B cell (primary cell): ENCODE measurements at regions not wholly inside any gene's neighbourhood (a gene's known extent, or its start where the extent isn't known, plus 50 kb on each side); places are given as distances from the start of the nearest gene placed in this dataset.

ENCODE experiments used
- ATAC-seq: fragments of 200-7000 bp; cut with Tn5 transposase; one replicate; pipeline ENCODE4 v1.10.0; 2021; ENCODE audit warnings: low read depth, mild to moderate bottlenecking, moderate number of reproducible peaks, moderate library complexity
- CTCF ChIA-PET: fragments of 350-600 bp; sonication (Branson Sonifier 250); formaldehyde crosslinking; loops from one replicate; lab custom pipeline; 2021; ENCODE audit warnings: antibody characterized with exemption, inconsistent platforms; lab: Charles Lee
- POLR2A ChIA-PET: fragments of 350-600 bp; sonication (Branson Sonifier 250); formaldehyde crosslinking; loops from one replicate; lab custom pipeline; 2021; ENCODE audit warnings: antibody characterized with exemption; lab: Charles Lee
- DNase-seq: peaks from one replicate; pipeline ENCODE4 v3.0.0; 2013
- H2AFZ ChIP-seq: 2 replicates; pipeline ENCODE4 v1.6.1; 2012; ENCODE audit warnings: mild to moderate bottlenecking, low read depth, low read length; ENCODE audit not compliant: insufficient read depth, poor library complexity, severe bottlenecking
- H3K27ac ChIP-seq, 2 donors: 1 replicate in 1 of 2; 2 replicates in 1 of 2; pipeline ENCODE4 v1.5.1; 2012 to 2013; ENCODE audit warnings: low read length in 2 of 2, mild to moderate bottlenecking in 2 of 2, moderate library complexity in 1 of 2
- H3K27me3 ChIP-seq, 4 experiments: fragments of 200-600 bp in 1 of 4; sonication (generic) in 1 of 4; replicated peaks in 1 of 4; 1 replicate in 2 of 4; 2 replicates in 2 of 4; pipeline versions ENCODE4 v1.6.1 to v1.7.0; 2013 to 2016; ENCODE audit warnings: low read length in 3 of 4, mild to moderate bottlenecking in 2 of 4, mixed read lengths in 1 of 4, moderate library complexity in 1 of 4; ENCODE audit not compliant: insufficient read depth in 4 of 4, control insufficient read depth in 3 of 4; ENCODE audit errors: control extremely low read depth in 1 of 4
- H3K36me3 ChIP-seq, 2 experiments: replicated peaks in 1 of 2; 1 replicate in 1 of 2; 2 replicates in 1 of 2; pipeline versions ENCODE4 v1.6.1 to v1.7.1; 2013; ENCODE audit warnings: low read length in 1 of 2; ENCODE audit not compliant: insufficient read depth in 2 of 2, control insufficient read depth in 1 of 2; ENCODE audit errors: control extremely low read depth in 1 of 2, extremely low read depth in 1 of 2
- H3K4me1 ChIP-seq, 2 donors: fragments of 200-600 bp in 1 of 2; sonication (generic) in 1 of 2; 1 replicate in 1 of 2; 2 replicates in 1 of 2; pipeline versions ENCODE4 v1.5.1 to v1.6.1; 2013 to 2017; ENCODE audit warnings: low read length in 2 of 2; ENCODE audit not compliant: control insufficient read depth in 2 of 2, insufficient read depth in 2 of 2
- H3K4me2 ChIP-seq: replicated peaks from 2 replicates; pipeline ENCODE3; 2012; ENCODE audit warnings: mild to moderate bottlenecking, low read depth, low read length; ENCODE audit not compliant: poor library complexity, severe bottlenecking
- H3K4me3 ChIP-seq, 5 experiments: fragments of 200-600 bp in 1 of 5; sonication (generic) in 1 of 5; 1 replicate in 3 of 5; 2 replicates in 2 of 5; pipeline versions ENCODE4 v1.5.1 to v1.7.0; 2011 to 2016; ENCODE audit warnings: low read length in 4 of 5, mild to moderate bottlenecking in 4 of 5, low read depth in 2 of 5, control low read depth in 1 of 5, moderate library complexity in 1 of 5; ENCODE audit not compliant: insufficient read depth in 1 of 5; ENCODE audit errors: control extremely low read depth in 1 of 5, extremely low read depth in 1 of 5
- H3K79me2 ChIP-seq: fragments of 200-600 bp; sonication (generic); one replicate; pipeline ENCODE4 v1.6.0; 2016; ENCODE audit warnings: low read length; ENCODE audit not compliant: control insufficient read depth, insufficient read depth
- H3K9ac ChIP-seq: fragments of 200-600 bp; sonication (generic); 2 replicates; pipeline ENCODE4 v1.6.1; 2017; ENCODE audit warnings: mild to moderate bottlenecking, low read length, moderate library complexity
- H3K9me3 ChIP-seq, 3 donors: one replicate each; pipeline versions ENCODE4 v1.6.1 to v1.7.1; 2013; ENCODE audit warnings: low read length in 2 of 3; ENCODE audit not compliant: control insufficient read depth in 2 of 3, insufficient read depth in 1 of 3; ENCODE audit errors: control extremely low read depth in 1 of 3
- H4K20me1 ChIP-seq: 2 replicates; pipeline ENCODE4 v1.6.0; 2012; ENCODE audit warnings: mild to moderate bottlenecking, low read length; ENCODE audit not compliant: insufficient read depth, control insufficient read depth, poor library complexity, severe bottlenecking
- H3K27ac Mint-ChIP-seq: one replicate; pipeline ENCODE4 v1.8.0; 2021; ENCODE audit warnings: mixed read lengths
- H3K27me3 Mint-ChIP-seq: one replicate; pipeline ENCODE4 v1.8.0; 2021; ENCODE audit warnings: mixed read lengths
- H3K4me1 Mint-ChIP-seq: one replicate; pipeline ENCODE4 v1.8.0; 2021; ENCODE audit warnings: mixed read lengths
- H3K4me3 Mint-ChIP-seq: one replicate; pipeline ENCODE4 v1.8.0; 2021; ENCODE audit warnings: mixed read lengths
- H3K9me3 Mint-ChIP-seq: one replicate; pipeline ENCODE4 v1.8.0; 2022; ENCODE audit warnings: mixed read lengths; ENCODE audit not compliant: insufficient read depth
- EZH2 ChIP-seq: IDR thresholded peaks from 2 replicates; pipeline ENCODE4 v1.6.1; 2012; ENCODE audit warnings: borderline replicate concordance, low read depth, mild to moderate bottlenecking, moderate library complexity, low read length; ENCODE audit not compliant: insufficient read depth, poor library complexity, severe bottlenecking
- WGBS: methylation state at CpG from one replicate; pipeline ENCODE4 v1.1.5; 2013; ENCODE audit warnings: missing lambda C conversion rate; ENCODE audit not compliant: insufficient coverage; 5-methylcytosine and 5-hydroxymethylcytosine counted together
- intact Hi-C: fragments of 100-400 bp; cut with micrococcal nuclease; formaldehyde crosslinking; loops from one replicate; pipeline ENCODE4 v1.10.0; 2022
- TF ChIP-seq, protein P1 (sequence below): fragments of 200-600 bp; IDR thresholded peaks from one replicate; pipeline ENCODE4 v1.8.0; 2022; ENCODE audit warnings: antibody characterized with exemption, mild to moderate bottlenecking

- Mint-ChIP-seq H3K9me3 (no peaks in the 10 kb centered on the region), H3K27me3 (peaks cover 32% of the 10 kb centered on the region), H3K4me3 (no peak overlapping the region), H3K4me1 (peaks cover 4% of the 10 kb centered on the region), H3K27ac (no peak overlapping the region)
- Histone ChIP-seq H3K79me2 (no peaks in the 10 kb centered on the region), H3K4me2 (no peak overlapping the region), H3K9me3 (no peaks in the 10 kb centered on the region), H3K9ac (no peak overlapping the region), H4K20me1 (no peaks in the 10 kb centered on the region), H3K36me3 (no peaks in the 10 kb centered on the region), H3K27ac (no peak overlapping the region), H3K4me1 (peaks cover 0 to 6% of the 10 kb centered on the region in 2 donors), H2AFZ (no peak overlapping the region), H3K27me3 (peaks cover 0 to 17% (median 2%) of the 10 kb centered on the region in 4 experiments), H3K4me3 (no peak overlapping the region)
- ChIA-PET POLR2A (no interaction called here), CTCF (no interaction called here)
- no peak for DNase-seq
- intact Hi-C loops, result no loop called here
- ATAC-seq, result no peak
- no peak for TF ChIP-seq EZH2
These were observed 94.9 kb downstream of the HS1BP3 start for GRCh38 chr2:20555954-20556353.

- no peaks in the 10 kb centered on the region for H4K20me1 ChIP-seq
- no peak for TF ChIP-seq EZH2
- TF ChIP-seq, protein P1, sequence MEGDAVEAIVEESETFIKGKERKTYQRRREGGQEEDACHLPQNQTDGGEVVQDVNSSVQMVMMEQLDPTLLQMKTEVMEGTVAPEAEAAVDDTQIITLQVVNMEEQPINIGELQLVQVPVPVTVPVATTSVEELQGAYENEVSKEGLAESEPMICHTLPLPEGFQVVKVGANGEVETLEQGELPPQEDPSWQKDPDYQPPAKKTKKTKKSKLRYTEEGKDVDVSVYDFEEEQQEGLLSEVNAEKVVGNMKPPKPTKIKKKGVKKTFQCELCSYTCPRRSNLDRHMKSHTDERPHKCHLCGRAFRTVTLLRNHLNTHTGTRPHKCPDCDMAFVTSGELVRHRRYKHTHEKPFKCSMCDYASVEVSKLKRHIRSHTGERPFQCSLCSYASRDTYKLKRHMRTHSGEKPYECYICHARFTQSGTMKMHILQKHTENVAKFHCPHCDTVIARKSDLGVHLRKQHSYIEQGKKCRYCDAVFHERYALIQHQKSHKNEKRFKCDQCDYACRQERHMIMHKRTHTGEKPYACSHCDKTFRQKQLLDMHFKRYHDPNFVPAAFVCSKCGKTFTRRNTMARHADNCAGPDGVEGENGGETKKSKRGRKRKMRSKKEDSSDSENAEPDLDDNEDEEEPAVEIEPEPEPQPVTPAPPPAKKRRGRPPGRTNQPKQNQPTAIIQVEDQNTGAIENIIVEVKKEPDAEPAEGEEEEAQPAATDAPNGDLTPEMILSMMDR, result no peak
- no CpG with 5 or more reads among the region's 4 CpGs for WGBS
- no peaks in the 10 kb centered on the region for H3K9me3 ChIP-seq
- no peak overlapping the region for H3K4me2 ChIP-seq
- intact Hi-C loops, result no loop called here
- H3K27me3 Mint-ChIP-seq, result peaks cover 40% of the 10 kb centered on the region
- no peaks in the 10 kb centered on the region for H3K36me3 ChIP-seq
- DNase-seq (no peak), ATAC-seq (no peak)
- H3K27ac Mint-ChIP-seq, result no peak overlapping the region
- H3K9me3 Mint-ChIP-seq, result no peaks in the 10 kb centered on the region
- no peaks in the 10 kb centered on the region for H3K79me2 ChIP-seq
- H3K4me3 ChIP-seq, result no peak overlapping the region
- H3K27ac ChIP-seq, result no peak overlapping the region
- ChIA-PET CTCF (no interaction called here), POLR2A (no interaction called here)
- peaks cover 0 to 17% (median 2%) of the 10 kb centered on the region in 4 experiments for H3K27me3 ChIP-seq
- H3K4me1 Mint-ChIP-seq, result peaks cover 4% of the 10 kb centered on the region
- H3K4me1 ChIP-seq, result peaks cover 0 to 6% of the 10 kb centered on the region in 2 donors
- no peak overlapping the region for H2AFZ ChIP-seq
- H3K4me3 Mint-ChIP-seq, result no peak overlapping the region
- H3K9ac ChIP-seq, result no peak overlapping the region
These were observed 94.1 kb downstream of the HS1BP3 start for GRCh38 chr2:20556756-20557155.
